ENCODE measurements at regions not wholly inside any gene's neighbourhood (a gene's known extent, or its start where the extent isn't known, plus 50 kb on each side); places are given as distances from the start of the nearest gene placed in this dataset.
"Not testable (repeated sequence)": the region's sequence is repeated elsewhere in the genome, so short reads cannot be mapped to it uniquely, and the experiment has no call there.

GRCh38 chr4:74555231-74555630, 110.3 kb downstream of the AREG start:
- H3K36me3 ChIP-seq (ENCODE audit: insufficient read depth) = no peaks in the 10 kb centered on the region
- no peak overlapping the region for H3K27ac ChIP-seq (ENCODE audit: low read depth)
- no peak overlapping the region for H3K4me3 ChIP-seq (ENCODE audit: low read depth, low read length)
- H3K4me1 ChIP-seq (ENCODE audit: insufficient read depth) = no peaks in the 10 kb centered on the region
- no peak for DNase-seq (ENCODE audit: extremely low spot score)

GRCh38 chr4:74555843-74556242, 110.9 kb downstream of the AREG start:
- H3K36me3 ChIP-seq (ENCODE audit: insufficient read depth) = no peaks in the 10 kb centered on the region
- H3K4me3 ChIP-seq (ENCODE audit: low read depth, low read length) = no peak overlapping the region
- no peak for DNase-seq (ENCODE audit: extremely low spot score)
- 99% methylated on average over 1 of the region's 1 CpG for WGBS
- no peaks in the 10 kb centered on the region for H3K4me1 ChIP-seq (ENCODE audit: insufficient read depth)
- no peak overlapping the region for H3K27ac ChIP-seq (ENCODE audit: low read depth)

GRCh38 chr4:74559853-74560252, 114.9 kb downstream of the AREG start:
- DNase-seq (ENCODE audit: extremely low spot score) = no peak
- H3K27ac ChIP-seq (ENCODE audit: low read depth) = no peak overlapping the region
- WGBS = 70% methylated on average over 1 of the region's 1 CpG
- H3K36me3 ChIP-seq (ENCODE audit: insufficient read depth) = no peaks in the 10 kb centered on the region
- H3K4me3 ChIP-seq (ENCODE audit: low read depth, low read length) = no peak overlapping the region
- H3K4me1 ChIP-seq (ENCODE audit: insufficient read depth) = no peaks in the 10 kb centered on the region

- Histone ChIP-seq H3K4me3 (ENCODE audit: low read depth, low read length) (no peak overlapping the region), H3K36me3 (ENCODE audit: insufficient read depth) (no peaks in the 10 kb centered on the region), H3K27ac (ENCODE audit: low read depth) (no peak overlapping the region), H3K4me1 (ENCODE audit: insufficient read depth) (no peaks in the 10 kb centered on the region)
- DNase-seq (ENCODE audit: extremely low spot score) = no peak
- 90% methylated on average over 4 of the region's 4 CpGs for WGBS
Observed at GRCh38 chr4:74567981-74568380, 123.0 kb downstream of the AREG start.

- Histone ChIP-seq H3K36me3 (ENCODE audit: insufficient read depth) (no peaks in the 10 kb centered on the region), H3K4me1 (ENCODE audit: insufficient read depth) (no peaks in the 10 kb centered on the region), H3K27ac (ENCODE audit: low read depth) (no peak overlapping the region), H3K4me3 (ENCODE audit: low read depth, low read length) (no peak overlapping the region)
- WGBS = 82% methylated on average over 3 of the region's 3 CpGs
- DNase-seq (ENCODE audit: extremely low spot score) = no peak
Observed at GRCh38 chr4:74570095-74570494, 125.2 kb downstream of the AREG start.

- no peaks in the 10 kb centered on the region for H3K36me3 ChIP-seq (ENCODE audit: insufficient read depth)
- H3K4me1 ChIP-seq (ENCODE audit: insufficient read depth) = no peaks in the 10 kb centered on the region
- no peak overlapping the region for H3K27ac ChIP-seq (ENCODE audit: low read depth)
- DNase-seq (ENCODE audit: extremely low spot score) = no peak
- H3K4me3 ChIP-seq (ENCODE audit: low read depth, low read length) = no peak overlapping the region
Observed at GRCh38 chr4:74578329-74578728, 133.4 kb downstream of the AREG start.

GRCh38 chr4:74578865-74579264, 133.9 kb downstream of the AREG start:
- not testable (repeated sequence) for H3K27ac ChIP-seq (ENCODE audit: low read depth); H3K4me3 ChIP-seq (ENCODE audit: low read depth, low read length); H3K4me1 ChIP-seq (ENCODE audit: insufficient read depth); DNase-seq (ENCODE audit: extremely low spot score); H3K36me3 ChIP-seq (ENCODE audit: insufficient read depth)
- WGBS = 90% methylated on average over 19 of the region's 19 CpGs

GRCh38 chr4:74583089-74583700, 138.3 kb downstream of the AREG start:
- DNase-seq (ENCODE audit: extremely low spot score) = no peak
- no peaks in the 10 kb centered on the region for H3K36me3 ChIP-seq (ENCODE audit: insufficient read depth)
- H3K4me3 ChIP-seq (ENCODE audit: low read depth, low read length) = no peak overlapping the region
- 20% methylated on average over 1 of the region's 1 CpG for WGBS
- no peak overlapping the region for H3K27ac ChIP-seq (ENCODE audit: low read depth)
- no peaks in the 10 kb centered on the region for H3K4me1 ChIP-seq (ENCODE audit: insufficient read depth)

GRCh38 chr4:74583757-74584156, 138.8 kb downstream of the AREG start:
- DNase-seq (ENCODE audit: extremely low spot score) = no peak
- H3K36me3 ChIP-seq (ENCODE audit: insufficient read depth) = no peaks in the 10 kb centered on the region
- no peak overlapping the region for H3K27ac ChIP-seq (ENCODE audit: low read depth)
- H3K4me3 ChIP-seq (ENCODE audit: low read depth, low read length) = no peak overlapping the region
- H3K4me1 ChIP-seq (ENCODE audit: insufficient read depth) = no peaks in the 10 kb centered on the region

- Histone ChIP-seq H3K27ac (ENCODE audit: low read depth) (peak overlapping the region; percentile 10), H3K4me3 (ENCODE audit: low read depth, low read length) (no peak overlapping the region), H3K4me1 (ENCODE audit: insufficient read depth) (no peaks in the 10 kb centered on the region), H3K36me3 (ENCODE audit: insufficient read depth) (no peaks in the 10 kb centered on the region)
- DNase-seq (ENCODE audit: extremely low spot score) = no peak
- WGBS = 94% methylated on average over 5 of the region's 5 CpGs
Observed at GRCh38 chr4:74588350-74588749, 143.4 kb downstream of the AREG start.

GRCh38 chr4:74590476-74590875, 145.5 kb downstream of the AREG start:
- no peak for DNase-seq (ENCODE audit: extremely low spot score)
- Histone ChIP-seq H3K4me3 (ENCODE audit: low read depth, low read length) (no peak overlapping the region), H3K4me1 (ENCODE audit: insufficient read depth) (no peaks in the 10 kb centered on the region), H3K27ac (ENCODE audit: low read depth) (no peak overlapping the region), H3K36me3 (ENCODE audit: insufficient read depth) (no peaks in the 10 kb centered on the region)

- DNase-seq (ENCODE audit: extremely low spot score) = no peak
- H3K27ac ChIP-seq (ENCODE audit: low read depth) = no peak overlapping the region
- H3K4me1 ChIP-seq (ENCODE audit: insufficient read depth) = no peaks in the 10 kb centered on the region
- no peaks in the 10 kb centered on the region for H3K36me3 ChIP-seq (ENCODE audit: insufficient read depth)
- no peak overlapping the region for H3K4me3 ChIP-seq (ENCODE audit: low read depth, low read length)
- WGBS = 79% methylated on average over 4 of the region's 4 CpGs
Observed at GRCh38 chr4:74598611-74599325, 153.8 kb downstream of the AREG start.

- H3K4me3 ChIP-seq (ENCODE audit: low read depth, low read length) = no peak overlapping the region
- no peaks in the 10 kb centered on the region for H3K4me1 ChIP-seq (ENCODE audit: insufficient read depth)
- WGBS = 88% methylated on average over 3 of the region's 3 CpGs
- DNase-seq (ENCODE audit: extremely low spot score) = no peak
- H3K27ac ChIP-seq (ENCODE audit: low read depth) = no peak overlapping the region
- no peaks in the 10 kb centered on the region for H3K36me3 ChIP-seq (ENCODE audit: insufficient read depth)
Observed at GRCh38 chr4:74603186-74603585, 158.2 kb downstream of the AREG start.

- no peak overlapping the region for H3K27ac ChIP-seq (ENCODE audit: low read depth)
- 71% methylated on average over 2 of the region's 2 CpGs for WGBS
- H3K36me3 ChIP-seq (ENCODE audit: insufficient read depth) = no peaks in the 10 kb centered on the region
- H3K4me3 ChIP-seq (ENCODE audit: low read depth, low read length) = no peak overlapping the region
- no peak for DNase-seq (ENCODE audit: extremely low spot score)
- no peaks in the 10 kb centered on the region for H3K4me1 ChIP-seq (ENCODE audit: insufficient read depth)
Observed at GRCh38 chr4:74608151-74608949, 163.4 kb downstream of the AREG start.

Measured in urinary bladder (tissue), 3 donors.